ENCODE measurements at regions not wholly inside any gene's neighbourhood (a gene's known extent, or its start where the extent isn't known, plus 50 kb on each side); places are given as distances from the start of the nearest gene placed in this dataset.

DNA sequence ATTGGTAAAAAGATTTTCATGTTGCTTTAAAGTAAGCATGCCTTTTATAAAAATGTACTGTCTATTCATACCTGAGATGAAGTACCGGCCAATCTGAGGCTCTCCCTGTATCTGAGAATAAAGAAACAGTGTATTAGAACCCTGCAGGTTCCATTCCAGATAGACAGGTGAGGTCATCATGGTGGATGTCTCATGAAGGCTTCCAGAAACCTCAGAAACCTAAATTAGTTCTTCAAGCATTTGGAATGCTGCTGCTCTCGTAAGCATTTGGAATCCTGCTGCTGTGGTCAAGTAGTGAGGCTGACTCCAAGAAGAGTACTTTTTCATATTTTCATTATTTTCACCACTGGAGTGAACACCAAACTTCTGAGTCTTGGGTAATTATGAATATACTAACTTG lies 642.3 kb downstream of the MAFB start:
- Histone ChIP-seq H3K9me3 (no peaks in the 10 kb centered on the region), H3K4me1 (no peaks in the 10 kb centered on the region), H3K27me3 (no peaks in the 10 kb centered on the region), H3K4me3 (no peak overlapping the region), H3K27ac (no peak overlapping the region), H3K36me3 (no peaks in the 10 kb centered on the region)
- DNase-seq (ENCODE audit: low spot score in 2 of 2): no peak
- WGBS: 93% methylated on average over 2 of the region's 2 CpGs
- TF ChIP-seq EP300 (IDR thresholded peaks at IDR 0.05) (no peak), POLR2A (IDR thresholded peaks at IDR 0.05) (no peak), CTCF (IDR thresholded peaks at IDR 0.05) (no peak), POLR2AphosphoS5 (IDR thresholded peaks at IDR 0.05) (no peak)

DNA sequence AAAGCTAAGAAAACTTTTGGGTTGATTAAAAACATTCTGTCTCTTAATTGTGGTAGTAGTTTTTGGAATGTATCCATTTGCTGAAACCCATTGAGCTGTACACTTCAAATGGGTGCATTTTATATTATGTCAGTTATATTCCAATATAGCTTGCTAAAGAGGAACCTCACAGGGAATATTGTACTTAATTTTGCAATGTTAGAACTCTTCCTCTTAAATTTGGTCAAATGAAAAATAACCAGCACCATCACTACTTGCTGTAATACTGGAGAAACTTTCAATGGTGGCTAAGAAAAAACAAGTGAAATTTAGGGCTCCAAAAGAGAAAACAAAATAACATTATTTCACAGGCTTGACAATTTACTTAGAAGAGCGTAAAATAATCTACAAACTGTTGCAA lies 651.5 kb downstream of the MAFB start:
- no peak overlapping the region for H3K27ac ChIP-seq
- no peaks in the 10 kb centered on the region for H3K36me3 ChIP-seq
- no peaks in the 10 kb centered on the region for H3K9me3 ChIP-seq
- whole genome bisulfite sequencing: 98% methylated on average over 1 of the region's 1 CpG
- TF ChIP-seq POLR2A (IDR thresholded peaks at IDR 0.05) (no peak), EP300 (IDR thresholded peaks at IDR 0.05) (no peak), CTCF (IDR thresholded peaks at IDR 0.05) (no peak), POLR2AphosphoS5 (IDR thresholded peaks at IDR 0.05) (no peak)
- no peak for DNase-seq (ENCODE audit: low spot score in 2 of 2)
- no peak overlapping the region for H3K4me3 ChIP-seq
- no peaks in the 10 kb centered on the region for H3K4me1 ChIP-seq
- no peaks in the 10 kb centered on the region for H3K27me3 ChIP-seq

DNA sequence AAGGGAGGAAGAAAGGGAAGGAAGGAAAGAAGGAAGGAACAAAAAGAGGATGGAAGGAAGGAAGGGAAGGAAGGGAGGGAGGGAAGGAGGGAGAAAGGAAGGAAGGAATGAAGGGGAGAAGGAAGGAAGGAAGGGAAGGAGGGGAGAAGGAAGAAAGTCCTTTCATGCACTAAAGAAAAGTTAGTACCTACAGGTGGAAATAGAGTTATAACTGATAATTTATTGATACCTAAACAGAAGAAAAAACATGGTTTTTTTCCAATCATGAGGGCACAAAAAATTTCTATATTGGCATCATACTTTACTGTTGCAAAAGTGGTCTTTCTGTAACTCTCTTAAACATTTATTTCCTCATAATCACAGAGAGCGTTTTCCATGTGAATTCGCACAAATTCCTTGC lies 659.4 kb downstream of the MAFB start:
- Histone ChIP-seq H3K27me3 (no peaks in the 10 kb centered on the region), H3K36me3 (no peaks in the 10 kb centered on the region), H3K27ac (no peak overlapping the region), H3K4me1 (no peaks in the 10 kb centered on the region), H3K4me3 (no peak overlapping the region), H3K9me3 (no peaks in the 10 kb centered on the region)
- WGBS: 92% methylated on average over 2 of the region's 2 CpGs
- TF ChIP-seq POLR2AphosphoS5 (IDR thresholded peaks at IDR 0.05) (no peak), CTCF (IDR thresholded peaks at IDR 0.05) (no peak), POLR2A (IDR thresholded peaks at IDR 0.05) (no peak), EP300 (IDR thresholded peaks at IDR 0.05) (no peak)
- no peak for DNase-seq (ENCODE audit: low spot score in 2 of 2)

DNA sequence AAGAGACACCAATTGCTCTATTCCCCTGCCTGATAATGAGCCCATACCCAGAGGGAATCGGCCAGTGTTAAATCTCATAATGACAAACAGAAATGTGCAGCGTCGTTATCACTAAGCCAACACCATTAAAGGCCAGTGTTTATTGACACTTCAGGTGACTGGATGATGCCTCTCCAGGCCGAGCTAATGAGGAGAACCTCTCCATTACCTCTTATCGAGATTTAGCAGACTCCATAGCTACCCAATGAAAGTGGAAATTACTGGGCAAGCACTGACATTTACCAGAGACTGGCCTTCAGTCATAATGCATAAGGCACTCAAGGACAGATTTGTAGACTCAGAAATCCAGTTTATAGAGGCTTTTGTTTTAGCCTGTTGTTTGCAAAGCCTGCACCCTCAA lies 669.5 kb downstream of the MAFB start:
- Histone ChIP-seq H3K9me3 (no peaks in the 10 kb centered on the region), H3K4me1 (no peaks in the 10 kb centered on the region), H3K36me3 (no peaks in the 10 kb centered on the region), H3K27me3 (no peaks in the 10 kb centered on the region), H3K4me3 (no peak overlapping the region), H3K27ac (no peak overlapping the region)
- no peak for DNase-seq (ENCODE audit: low spot score in 2 of 2)
- 69% methylated on average over 5 of the region's 5 CpGs for WGBS
- TF ChIP-seq POLR2AphosphoS5 (IDR thresholded peaks at IDR 0.05): no peak
- TF ChIP-seq POLR2A (IDR thresholded peaks at IDR 0.05): no peak
- TF ChIP-seq EP300 (IDR thresholded peaks at IDR 0.05): no peak
- no peak for TF ChIP-seq CTCF (IDR thresholded peaks at IDR 0.05)

GRCh38 chr20:40017765-40018164 lies 671.3 kb downstream of the MAFB start:
- Histone ChIP-seq H3K4me1 (no peaks in the 10 kb centered on the region), H3K36me3 (no peaks in the 10 kb centered on the region), H3K4me3 (no peak overlapping the region), H3K9me3 (no peaks in the 10 kb centered on the region), H3K27ac (no peak overlapping the region), H3K27me3 (no peaks in the 10 kb centered on the region)
- DNase-seq (ENCODE audit: low spot score in 2 of 2): no peak
- 56% methylated on average over 1 of the region's 1 CpG for whole genome bisulfite sequencing
- TF ChIP-seq POLR2A (IDR thresholded peaks at IDR 0.05) (no peak), POLR2AphosphoS5 (IDR thresholded peaks at IDR 0.05) (no peak), CTCF (IDR thresholded peaks at IDR 0.05) (no peak), EP300 (IDR thresholded peaks at IDR 0.05) (no peak)
